A549 (cell line): ENCODE measurements at regions not wholly inside any gene's neighbourhood (a gene's known extent, or its start where the extent isn't known, plus 50 kb on each side); places are given as distances from the start of the nearest gene placed in this dataset.

Experiments
- ATAC-seq, 2 experiments: fragments of 200-7000 bp in 1 of 2; fragments of >200 bp in 1 of 2; cut with Nextera tagmentation in 1 of 2; cut with Tn5 transposase in 1 of 2; 3 replicates each; pipeline versions ENCODE4 v1.8.0 to v1.9.1; 2018 to 2020; ENCODE audit warnings: mild to moderate bottlenecking in 1 of 2, moderate library complexity in 1 of 2
- CTCF ChIA-PET: fragments of 300-600 bp; sonication (Branson Sonifier 250); formaldehyde crosslinking; extraction: SDS; loops from one replicate; lab custom pipeline; 2021; ENCODE audit warnings: antibody characterized with exemption, inconsistent platforms; lab: Yijun Ruan, JAX
- POLR2A ChIA-PET: fragments of 350-600 bp; formaldehyde crosslinking; extraction: SDS; loops from one replicate; lab custom pipeline; 2021; ENCODE audit warnings: antibody characterized with exemption, inconsistent platforms; lab: Yijun Ruan, JAX
- DNase-seq, 2 experiments: peaks; one replicate each; pipeline versions ENCODE4 v3.0.0 to v3.0.0-alpha.2; 2011 to 2016; ENCODE audit warnings: low read depth in 1 of 2, low spot score in 1 of 2
- FAIRE-seq: peaks from 2 replicates; lab custom pipeline; 2011; peaks lifted over from hg19 to GRCh38; lab: Jason Lieb, UNC
- H3K27ac ChIP-seq, 2 experiments: fragments of >200 bp; sonication (Bioruptor Twin); formaldehyde crosslinking; 3 replicates each; pipeline ENCODE4 v1.5.1; 2016 to 2017
- H3K4me1 ChIP-seq: fragments of >200 bp; sonication (Bioruptor Twin); formaldehyde crosslinking; 3 replicates; pipeline ENCODE4 v1.6.1; 2016
- H3K4me2 ChIP-seq: fragments of >200 bp; sonication (Bioruptor Twin); formaldehyde crosslinking; 3 replicates; pipeline ENCODE4 v1.6.1; 2016
- H3K4me3 ChIP-seq: fragments of >200 bp; sonication (Bioruptor Twin); formaldehyde crosslinking; 3 replicates; pipeline ENCODE4 v1.5.1; 2016
- H3K9me3 ChIP-seq: fragments of >200 bp; sonication (Bioruptor Twin); formaldehyde crosslinking; 3 replicates; pipeline ENCODE4 v1.6.1; 2016
- CBX2 ChIP-seq: fragments of 200-600 bp; sonication (generic); IDR thresholded peaks from 2 replicates; pipeline ENCODE4 v1.6.1; 2016; ENCODE audit warnings: low read depth, mild to moderate bottlenecking, borderline replicate concordance
- CHD2 ChIP-seq: fragments of 150-350 bp; IDR thresholded peaks from 2 replicates; pipeline ENCODE4 v1.6.1; 2014; ENCODE audit warnings: low read length; ENCODE audit not compliant: partially characterized antibody
- CHD4 ChIP-seq: fragments of 200-600 bp; sonication (generic); IDR thresholded peaks from 2 replicates; pipeline ENCODE4 v1.6.1; 2016; ENCODE audit warnings: antibody characterized with exemption, mild to moderate bottlenecking, borderline replicate concordance
- ESRRA ChIP-seq: fragments of 150-350 bp; IDR thresholded peaks from 2 replicates; pipeline ENCODE4 v1.6.1; 2014; ENCODE audit warnings: mild to moderate bottlenecking, low read length, borderline replicate concordance
- FOSB ChIP-seq: fragments of 250-450 bp; sonication (Bioruptor Pico); IDR thresholded peaks from 2 replicates; pipeline ENCODE4 v1.5.0; 2020; ENCODE audit warnings: mild to moderate bottlenecking, moderate library complexity
- FOXS1 ChIP-seq: fragments of 250-450 bp; sonication (Bioruptor Pico); IDR thresholded peaks from 2 replicates; pipeline ENCODE4 v1.5.0; 2020; ENCODE audit warnings: mild to moderate bottlenecking, moderate library complexity
- GATA3 ChIP-seq: IDR thresholded peaks from 2 replicates; pipeline ENCODE4 v1.6.1; 2012; ENCODE audit warnings: borderline replicate concordance
- HOXB5 ChIP-seq: fragments of 250-450 bp; sonication (Bioruptor Pico); IDR thresholded peaks from 2 replicates; pipeline ENCODE4 v1.5.0; 2020; ENCODE audit warnings: mild to moderate bottlenecking, moderate library complexity
- JUN ChIP-seq, 2 experiments: fragments of >200 bp; sonication (Bioruptor Twin); formaldehyde crosslinking; IDR thresholded peaks; 2 replicates in 1 of 2; 3 replicates in 1 of 2; pipeline ENCODE4 v1.6.1; 2016 to 2017
- KDM1A ChIP-seq: fragments of 200-600 bp; sonication (generic); IDR thresholded peaks from 2 replicates; pipeline ENCODE4 v1.6.1; 2016; ENCODE audit warnings: low read depth, mild to moderate bottlenecking
- MAFK ChIP-seq: fragments of 450-650 bp; IDR thresholded peaks from 2 replicates; pipeline ENCODE4 v1.6.1; 2014; ENCODE audit not compliant: partially characterized antibody
- NFE2L2 ChIP-seq: fragments of 150-350 bp; conservative IDR thresholded peaks from 2 replicates; pipeline ENCODE4 v1.6.1; 2014; ENCODE audit warnings: low read length
- PHF8 ChIP-seq: fragments of 200-600 bp; sonication (generic); IDR thresholded peaks from 2 replicates; pipeline ENCODE4 v1.6.1; 2016; ENCODE audit warnings: low read depth, mild to moderate bottlenecking, antibody characterized with exemption, moderate library complexity, borderline replicate concordance
- POLR2A ChIP-seq: IDR thresholded peaks from 2 replicates; pipeline ENCODE4 v1.6.1; 2012; ENCODE audit warnings: mild to moderate bottlenecking, low read length
- RAD21 ChIP-seq, 2 experiments: fragments of >200 bp in 1 of 2; sonication (Bioruptor Twin) in 1 of 2; formaldehyde crosslinking in 1 of 2; IDR thresholded peaks in 1 of 2; conservative IDR thresholded peaks in 1 of 2; 2 replicates in 1 of 2; 3 replicates in 1 of 2; pipeline ENCODE4 v1.6.1; 2012 to 2018; ENCODE audit warnings: inconsistent platforms in 1 of 2
- RFX5 ChIP-seq: fragments of 450-650 bp; IDR thresholded peaks from 2 replicates; pipeline ENCODE4 v1.7.1; 2014; ENCODE audit warnings: antibody characterized with exemption, mild to moderate bottlenecking, moderate library complexity
- SREBF2 ChIP-seq: fragments of 450-650 bp; IDR thresholded peaks from 2 replicates; pipeline ENCODE4 v1.6.1; 2014; ENCODE audit warnings: mild to moderate bottlenecking, moderate library complexity
- TFCP2L1 ChIP-seq: fragments of 250-450 bp; sonication (Bioruptor Pico); IDR thresholded peaks from 2 replicates; pipeline ENCODE4 v1.5.0; 2021; ENCODE audit warnings: mild to moderate bottlenecking
- TP53 ChIP-seq: fragments of 250-450 bp; sonication (Bioruptor Pico); IDR thresholded peaks from 2 replicates; pipeline ENCODE4 v1.5.0; 2021; ENCODE audit warnings: mild to moderate bottlenecking, moderate library complexity
- WGBS: methylation state at CpG from one replicate; pipeline ENCODE4 v1.1.6; 2017; ENCODE audit errors: missing lambda C conversion rate; 5-methylcytosine and 5-hydroxymethylcytosine counted together
- TF ChIP-seq, protein P1 (sequence below): fragments of 250-450 bp; sonication (Bioruptor Pico); IDR thresholded peaks from 2 replicates; pipeline ENCODE4 v1.5.0; 2020; ENCODE audit warnings: low read depth, mild to moderate bottlenecking, moderate library complexity
- TF ChIP-seq, protein P2 (sequence below): IDR thresholded peaks from 2 replicates; pipeline ENCODE4 v1.6.1; 2012

DNA sequence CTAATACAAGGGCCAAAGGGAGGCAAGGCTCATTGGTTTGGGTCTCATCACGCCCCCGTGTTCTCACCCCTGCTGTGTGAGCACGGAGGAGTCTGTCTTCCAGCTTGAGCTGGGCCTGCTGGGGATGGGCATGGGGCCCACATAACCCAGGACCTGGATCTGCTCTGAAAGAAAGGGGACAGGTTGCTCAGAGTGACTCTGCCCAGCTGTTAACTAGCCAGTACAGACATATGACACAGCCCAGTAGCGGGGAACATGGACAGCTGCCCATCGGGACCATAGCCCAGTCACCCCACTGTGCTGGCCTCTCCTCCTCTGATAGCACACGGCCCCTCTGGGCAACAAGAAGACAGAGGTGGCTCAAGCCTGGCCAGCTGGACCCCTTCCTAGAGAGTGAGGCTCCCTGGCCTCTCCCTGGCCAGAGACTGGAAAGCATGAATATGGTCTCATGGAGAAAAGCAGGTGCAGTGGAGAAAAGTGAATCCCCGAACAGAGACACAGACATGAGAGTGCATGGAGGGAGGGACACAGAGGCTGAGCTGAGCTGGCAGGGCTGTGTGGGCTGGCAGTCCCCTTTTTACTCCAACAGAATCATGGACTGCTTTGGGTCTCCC is 973.9 kb downstream of the BRD1 start (continued):
- TF ChIP-seq, protein P1, sequence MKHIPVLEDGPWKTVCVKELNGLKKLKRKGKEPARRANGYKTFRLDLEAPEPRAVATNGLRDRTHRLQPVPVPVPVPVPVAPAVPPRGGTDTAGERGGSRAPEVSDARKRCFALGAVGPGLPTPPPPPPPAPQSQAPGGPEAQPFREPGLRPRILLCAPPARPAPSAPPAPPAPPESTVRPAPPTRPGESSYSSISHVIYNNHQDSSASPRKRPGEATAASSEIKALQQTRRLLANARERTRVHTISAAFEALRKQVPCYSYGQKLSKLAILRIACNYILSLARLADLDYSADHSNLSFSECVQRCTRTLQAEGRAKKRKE: no peak
- no peak for TF ChIP-seq KDM1A
- TF ChIP-seq ESRRA: no peak
- no peak for TF ChIP-seq RAD21 (conservative IDR thresholded peaks at IDR 0.05 in 1 of 2, IDR thresholded peaks at IDR 0.05 in 1 of 2)
- no peak for TF ChIP-seq GATA3
- TF ChIP-seq CHD4: no peak
- TF ChIP-seq FOXS1 (CRISPR knock-in tag): no peak
- TF ChIP-seq, all 56 proteins: peak for 0

DNA sequence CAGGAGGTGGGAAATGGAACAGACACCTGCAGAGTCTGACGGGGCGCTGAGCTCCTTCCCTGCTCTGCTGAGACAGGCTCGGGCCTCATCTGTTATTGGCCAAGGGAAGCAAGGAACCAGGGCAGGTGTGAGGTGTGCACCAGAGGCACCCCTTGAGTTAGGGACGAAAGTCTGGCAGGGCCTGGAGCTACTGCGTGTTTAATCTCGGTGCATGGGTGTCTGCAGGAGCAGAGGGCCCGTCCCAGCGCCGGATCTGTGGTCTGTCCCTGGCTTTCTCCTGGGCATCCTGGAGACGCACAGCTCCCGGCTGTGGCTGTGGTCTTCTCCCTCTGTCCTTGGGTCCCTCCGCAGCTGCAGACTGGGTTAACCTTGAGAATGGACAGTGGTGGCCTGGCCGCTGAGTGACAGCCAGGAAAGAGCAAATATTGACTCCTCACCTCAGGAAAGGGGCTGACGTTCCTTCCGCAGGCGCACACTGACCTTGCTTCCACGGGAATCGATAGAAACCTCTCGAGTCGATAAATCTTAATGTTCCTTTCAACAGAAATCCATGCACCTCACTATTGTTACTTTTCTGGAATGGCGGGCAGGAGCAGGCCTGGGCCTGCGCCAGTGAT is 975.6 kb downstream of the BRD1 start:
- POLR2A ChIA-PET: no interaction called here
- Histone ChIP-seq H3K4me1 (no peaks in the 10 kb centered on the region), H3K4me2 (no peak overlapping the region), H3K4me3 (no peak overlapping the region), H3K9me3 (no peaks in the 10 kb centered on the region), H3K27ac (no peak overlapping the region)
- DNase-seq (no peak), FAIRE-seq (no peak), ATAC-seq (no peak)
- TF ChIP-seq MAFK (no peak), PHF8 (no peak), SREBF2 (no peak), NFE2L2 (no peak), FOXS1 (CRISPR knock-in tag) (no peak), CBX2 (no peak), TFCP2L1 (no peak)
- TF ChIP-seq, protein P2, sequence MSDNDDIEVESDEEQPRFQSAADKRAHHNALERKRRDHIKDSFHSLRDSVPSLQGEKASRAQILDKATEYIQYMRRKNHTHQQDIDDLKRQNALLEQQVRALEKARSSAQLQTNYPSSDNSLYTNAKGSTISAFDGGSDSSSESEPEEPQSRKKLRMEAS: no peak
- CTCF ChIA-PET: no interaction called here
- 29% methylated on average over 14 of the region's 22 CpGs for WGBS

DNA sequence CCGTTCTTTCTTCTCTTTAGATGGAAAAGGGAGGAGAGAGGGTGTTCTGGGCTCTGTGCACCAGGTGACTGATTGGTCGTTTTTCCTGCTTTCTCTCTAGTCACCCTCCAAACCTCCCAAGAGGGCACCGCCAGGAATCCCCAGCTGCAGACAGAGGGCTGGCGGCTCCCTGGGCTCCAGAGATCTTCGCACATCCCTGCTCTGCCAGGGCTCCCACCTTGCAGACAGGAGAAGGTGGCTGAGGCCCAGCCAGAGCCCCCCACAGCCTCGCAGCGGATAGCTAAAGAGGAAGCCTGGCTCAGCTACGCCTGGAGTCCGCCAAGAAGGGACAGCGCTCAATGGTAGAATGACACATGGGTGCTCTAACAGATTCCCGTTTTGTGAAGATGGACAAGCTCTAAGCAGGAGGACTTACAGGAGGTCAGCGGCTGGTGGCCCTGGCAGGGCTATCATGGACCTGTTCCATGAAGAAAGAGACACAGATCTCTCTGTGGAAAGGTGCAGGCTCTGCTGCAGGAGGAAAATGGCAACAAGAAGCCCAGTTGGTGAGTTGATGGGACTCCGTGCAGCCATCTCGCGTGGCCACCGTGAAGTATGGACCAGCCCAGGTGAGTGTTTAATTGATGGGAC is 976.9 kb downstream of the BRD1 start:
- Histone ChIP-seq H3K4me1 (no peaks in the 10 kb centered on the region), H3K27ac (no peak overlapping the region), H3K9me3 (no peaks in the 10 kb centered on the region), H3K4me3 (no peak overlapping the region), H3K4me2 (no peak overlapping the region)
- FAIRE-seq (no peak), DNase-seq (no peak), ATAC-seq (no peak)
- CTCF ChIA-PET: no interaction called here
- no peak for TF ChIP-seq POLR2A
- no peak for TF ChIP-seq TP53 (CRISPR knock-in tag)
- TF ChIP-seq CHD2: no peak
- no peak for TF ChIP-seq JUN (IDR thresholded peaks at IDR 0.05)
- TF ChIP-seq FOSB (CRISPR knock-in tag): no peak
- TF ChIP-seq HOXB5 (CRISPR knock-in tag): no peak
- 39% methylated on average over 11 of the region's 16 CpGs for WGBS
- POLR2A ChIA-PET: no interaction called here

DNA sequence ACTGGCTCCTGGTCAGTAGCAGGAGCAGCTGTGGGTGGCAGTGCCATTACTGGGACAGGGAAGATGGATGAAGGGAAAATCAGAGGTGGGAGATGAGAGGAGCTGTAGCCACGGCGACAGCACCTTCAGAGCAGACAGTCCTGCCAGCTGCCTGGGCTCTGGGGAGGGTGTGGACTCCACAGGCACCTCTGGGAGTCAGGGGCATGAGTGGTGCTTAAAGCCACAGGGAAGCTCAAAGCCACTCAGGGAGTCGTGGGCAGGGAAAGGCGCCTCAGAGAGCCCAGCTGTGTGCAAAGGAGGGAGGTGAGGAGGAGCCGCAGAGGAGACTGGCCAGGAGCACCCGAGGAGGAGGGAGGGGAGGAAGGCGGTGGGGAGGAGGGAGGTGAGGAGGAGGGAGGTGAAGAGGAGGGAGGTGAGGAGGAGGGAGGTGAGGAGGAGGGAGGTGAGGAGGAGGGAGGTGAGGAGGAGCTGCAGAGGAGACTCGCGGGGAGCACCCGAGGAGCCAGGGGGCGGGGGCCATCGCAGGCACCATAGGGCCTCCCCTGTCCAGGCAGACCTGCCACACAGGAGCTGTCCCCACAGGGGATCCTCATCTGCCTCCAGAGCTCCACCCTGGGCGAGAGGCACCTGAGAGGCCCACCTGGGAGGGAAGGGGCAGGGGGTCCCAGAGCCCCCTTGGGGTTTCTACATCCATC is 977.6 kb downstream of the BRD1 start:
- Histone ChIP-seq H3K27ac (no peak overlapping the region), H3K9me3 (no peaks in the 10 kb centered on the region), H3K4me1 (no peaks in the 10 kb centered on the region), H3K4me3 (no peak overlapping the region), H3K4me2 (no peak overlapping the region)
- DNase-seq (no peak), FAIRE-seq (no peak), ATAC-seq (0 out of 6 replicates have a peak, but pooled peaks of 1 of the 2 experiments have one; percentile 34)
- WGBS: 17% methylated on average over 9 of the region's 13 CpGs
- TF ChIP-seq RFX5: no peak
- POLR2A ChIA-PET: no interaction called here
- CTCF ChIA-PET: no interaction called here
